ENCODE measurements at regions not wholly inside any gene's neighbourhood (a gene's known extent, or its start where the extent isn't known, plus 50 kb on each side); places are given as distances from the start of the nearest gene placed in this dataset.

DNA sequence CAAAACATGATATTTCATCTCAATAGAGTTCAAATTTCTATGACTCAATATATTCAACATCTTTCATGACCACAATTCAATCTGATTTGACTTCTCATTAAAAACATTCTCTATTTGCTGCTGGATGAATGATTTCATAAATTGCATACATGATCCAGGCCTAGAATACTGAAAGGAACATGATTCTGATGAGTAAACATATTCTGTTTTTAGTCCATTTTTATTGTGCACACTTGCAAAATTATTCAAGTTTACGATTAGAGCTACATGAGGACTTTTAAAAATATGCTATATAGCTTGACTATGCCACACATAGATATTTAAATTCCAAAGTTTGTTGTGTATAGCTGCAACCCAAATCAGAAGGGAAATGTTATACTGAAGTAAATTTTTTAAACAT, 273.8 kb upstream of the GRIP1 start:
- H3K9me3 ChIP-seq (ENCODE audit: control insufficient read depth, low read depth, low read length) = no peaks in the 10 kb centered on the region
- H3K27ac ChIP-seq (ENCODE audit: insufficient read length, low read depth, low read length) = no peak overlapping the region
- H3K18ac ChIP-seq (ENCODE audit: insufficient read length, low read depth, low read length) = no peak overlapping the region
- no peaks in the 10 kb centered on the region; the same call in 1 of the 2 replicates for H3K4me1 ChIP-seq (ENCODE audit: insufficient read depth, low read length)
- no peaks in the 10 kb centered on the region for H3K23me2 ChIP-seq (ENCODE audit: insufficient read length, low read depth, low read length, poor library complexity, severe bottlenecking)
- Mint-ChIP-seq H3K27ac (no peak overlapping the region), H3K4me3 (no peak overlapping the region), H3K4me1 (no peaks in the 10 kb centered on the region), H3K27me3 (ENCODE audit: low read depth) (no peaks in the 10 kb centered on the region), H3K9me3 (no peaks in the 10 kb centered on the region), H3K36me3 (ENCODE audit: insufficient read depth in 1 of 3, low read depth in 3 of 3) (no peaks in the 10 kb centered on the region)
- no peak overlapping the region for H4K5ac ChIP-seq (ENCODE audit: insufficient read length, low read depth, low read length)
- no peak overlapping the region for H2BK12ac ChIP-seq (ENCODE audit: insufficient read length, low read depth, low read length)
- no peak overlapping the region for H4K91ac ChIP-seq (ENCODE audit: insufficient read length, low read depth, low read length)
- TF ChIP-seq, protein P1, sequence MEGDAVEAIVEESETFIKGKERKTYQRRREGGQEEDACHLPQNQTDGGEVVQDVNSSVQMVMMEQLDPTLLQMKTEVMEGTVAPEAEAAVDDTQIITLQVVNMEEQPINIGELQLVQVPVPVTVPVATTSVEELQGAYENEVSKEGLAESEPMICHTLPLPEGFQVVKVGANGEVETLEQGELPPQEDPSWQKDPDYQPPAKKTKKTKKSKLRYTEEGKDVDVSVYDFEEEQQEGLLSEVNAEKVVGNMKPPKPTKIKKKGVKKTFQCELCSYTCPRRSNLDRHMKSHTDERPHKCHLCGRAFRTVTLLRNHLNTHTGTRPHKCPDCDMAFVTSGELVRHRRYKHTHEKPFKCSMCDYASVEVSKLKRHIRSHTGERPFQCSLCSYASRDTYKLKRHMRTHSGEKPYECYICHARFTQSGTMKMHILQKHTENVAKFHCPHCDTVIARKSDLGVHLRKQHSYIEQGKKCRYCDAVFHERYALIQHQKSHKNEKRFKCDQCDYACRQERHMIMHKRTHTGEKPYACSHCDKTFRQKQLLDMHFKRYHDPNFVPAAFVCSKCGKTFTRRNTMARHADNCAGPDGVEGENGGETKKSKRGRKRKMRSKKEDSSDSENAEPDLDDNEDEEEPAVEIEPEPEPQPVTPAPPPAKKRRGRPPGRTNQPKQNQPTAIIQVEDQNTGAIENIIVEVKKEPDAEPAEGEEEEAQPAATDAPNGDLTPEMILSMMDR (conservative IDR thresholded peaks at IDR 0.05) = no peak
- no peak for DNase-seq
- no peaks in the 10 kb centered on the region for H3K27me3 ChIP-seq (ENCODE audit: insufficient read depth, low read length)
- H2AK5ac ChIP-seq (ENCODE audit: insufficient read length, low read length) = no peak overlapping the region
- no peak overlapping the region for H2BK120ac ChIP-seq (ENCODE audit: low read depth, low read length, poor library complexity, severe bottlenecking)
- H3K4ac ChIP-seq (ENCODE audit: low read depth, low read length) = no peak overlapping the region
- H3K56ac ChIP-seq (ENCODE audit: insufficient read length, low read depth, low read length) = no peak overlapping the region
- no peak overlapping the region for H3T11ph ChIP-seq (ENCODE audit: low read length)
- H3K79me1 ChIP-seq (ENCODE audit: insufficient read depth, low read depth, low read length, poor library complexity, severe bottlenecking) = no peaks in the 10 kb centered on the region
- no peak overlapping the region for H2BK15ac ChIP-seq (ENCODE audit: low read depth, low read length)
- WGBS (ENCODE audit: extremely low coverage, insufficient read length, low lambda C conversion rate) = no CpG with 5 or more reads among the region's 1 CpG
- no peaks in the 10 kb centered on the region for H3K79me2 ChIP-seq (ENCODE audit: insufficient read depth, low read length)
- no peaks in the 10 kb centered on the region for H4K20me1 ChIP-seq (ENCODE audit: control insufficient read depth, insufficient read depth, insufficient read length)
- H2BK5ac ChIP-seq (ENCODE audit: insufficient read length, low read length) = no peak overlapping the region
- H4K8ac ChIP-seq (replicated peaks; ENCODE audit: insufficient read length, low read depth, low read length) = no peak overlapping the region
- no peak overlapping the region for H3K23ac ChIP-seq (ENCODE audit: insufficient read length, low read depth, low read length)
- H2AFZ ChIP-seq (ENCODE audit: low read length) = no peak overlapping the region
- H2BK20ac ChIP-seq (ENCODE audit: low read depth, low read length, poor library complexity, severe bottlenecking) = no peak overlapping the region
- H3K4me2 ChIP-seq (ENCODE audit: insufficient read depth, insufficient read length, low read length) = no peak overlapping the region
- no peak overlapping the region for H3K9ac ChIP-seq (ENCODE audit: extremely low read depth, insufficient read length, low read length)
- H3K14ac ChIP-seq (ENCODE audit: insufficient read depth, low read length) = no peak overlapping the region
